ENCODE measurements at regions not wholly inside any gene's neighbourhood (a gene's known extent, or its start where the extent isn't known, plus 50 kb on each side); places are given as distances from the start of the nearest gene placed in this dataset.

- H3K4me3 Mint-ChIP-seq, result no peak overlapping the region
- peak; percentile 46 for DNase-seq (ENCODE audit: low spot score)
- H3K9me3 Mint-ChIP-seq, result no peaks in the 10 kb centered on the region
- Histone ChIP-seq H3K27ac (no peak overlapping the region), H3K4me2 (no peak overlapping the region), H3K4me3 (no peak overlapping the region), H2AFZ (replicated peaks) (no peak overlapping the region), H3K9me3 (ENCODE audit: low read depth) (no peaks in the 10 kb centered on the region), H3K36me3 (no peaks in the 10 kb centered on the region), H4K20me1 (ENCODE audit: low read depth) (no peaks in the 10 kb centered on the region), H3K9ac (no peak overlapping the region), H3K79me2 (ENCODE audit: low read depth) (no peaks in the 10 kb centered on the region), H3K4me1 (peaks cover 10% of the 10 kb centered on the region), H3F3A (ENCODE audit: low read depth) (no peaks in the 10 kb centered on the region), H3K27me3 (no peaks in the 10 kb centered on the region)
- H3K27ac Mint-ChIP-seq, result no peak overlapping the region
- TF ChIP-seq EZH2phosphoT487 (IDR thresholded peaks at IDR 0.05) (no peak), EZH2 (IDR thresholded peaks at IDR 0.05) (no peak), CTCF (IDR thresholded peaks at IDR 0.05) (peak; percentile 63)
- no peaks in the 10 kb centered on the region for H3K27me3 Mint-ChIP-seq (ENCODE audit: insufficient read depth, low read depth)
- H3K36me3 Mint-ChIP-seq, result no peaks in the 10 kb centered on the region
- no peaks in the 10 kb centered on the region for H3K4me1 Mint-ChIP-seq
Observed at GRCh38 chr13:72648513-72649065, 78.8 kb downstream of the MZT1 start.

GRCh38 chr13:72647422-72647821, 80.0 kb downstream of the MZT1 start:
- DNase-seq (ENCODE audit: low spot score), result no peak
- Histone ChIP-seq H3K36me3 (no peaks in the 10 kb centered on the region), H3K27ac (no peak overlapping the region), H3F3A (ENCODE audit: low read depth) (no peaks in the 10 kb centered on the region), H3K4me2 (no peak overlapping the region), H3K27me3 (no peaks in the 10 kb centered on the region), H3K79me2 (ENCODE audit: low read depth) (no peaks in the 10 kb centered on the region), H3K4me1 (peaks cover 10% of the 10 kb centered on the region), H3K4me3 (no peak overlapping the region), H3K9me3 (ENCODE audit: low read depth) (no peaks in the 10 kb centered on the region), H3K9ac (no peak overlapping the region), H4K20me1 (ENCODE audit: low read depth) (no peaks in the 10 kb centered on the region), H2AFZ (replicated peaks) (no peak overlapping the region)
- Mint-ChIP-seq H3K4me3 (no peak overlapping the region), H3K27me3 (ENCODE audit: insufficient read depth, low read depth) (no peaks in the 10 kb centered on the region), H3K36me3 (no peaks in the 10 kb centered on the region), H3K9me3 (no peaks in the 10 kb centered on the region), H3K27ac (no peak overlapping the region), H3K4me1 (no peaks in the 10 kb centered on the region)
- TF ChIP-seq EZH2phosphoT487 (IDR thresholded peaks at IDR 0.05) (no peak), CTCF (IDR thresholded peaks at IDR 0.05) (no peak), EZH2 (IDR thresholded peaks at IDR 0.05) (no peak)

- Histone ChIP-seq H2AFZ (replicated peaks) (no peak overlapping the region), H3K27me3 (no peaks in the 10 kb centered on the region), H3K9me3 (ENCODE audit: low read depth) (no peaks in the 10 kb centered on the region), H4K20me1 (ENCODE audit: low read depth) (no peaks in the 10 kb centered on the region), H3K36me3 (no peaks in the 10 kb centered on the region), H3K79me2 (ENCODE audit: low read depth) (no peaks in the 10 kb centered on the region), H3K9ac (no peak overlapping the region), H3F3A (ENCODE audit: low read depth) (no peaks in the 10 kb centered on the region), H3K27ac (no peak overlapping the region), H3K4me2 (peak overlapping the region; percentile 11), H3K4me1 (peaks cover 10% of the 10 kb centered on the region), H3K4me3 (no peak overlapping the region)
- DNase-seq (ENCODE audit: low spot score), result no peak
- no peaks in the 10 kb centered on the region for H3K4me1 Mint-ChIP-seq
- H3K36me3 Mint-ChIP-seq, result no peaks in the 10 kb centered on the region
- no peak overlapping the region for H3K4me3 Mint-ChIP-seq
- H3K9me3 Mint-ChIP-seq, result no peaks in the 10 kb centered on the region
- no peaks in the 10 kb centered on the region for H3K27me3 Mint-ChIP-seq (ENCODE audit: insufficient read depth, low read depth)
- TF ChIP-seq EZH2phosphoT487 (IDR thresholded peaks at IDR 0.05), result no peak
- no peak for TF ChIP-seq EZH2 (IDR thresholded peaks at IDR 0.05)
- no peak for TF ChIP-seq CTCF (IDR thresholded peaks at IDR 0.05)
- H3K27ac Mint-ChIP-seq, result no peak overlapping the region
Observed at GRCh38 chr13:72645521-72645920, 81.9 kb downstream of the MZT1 start.
